ENCODE measurements at regions not wholly inside any gene's neighbourhood (a gene's known extent, or its start where the extent isn't known, plus 50 kb on each side); places are given as distances from the start of the nearest gene placed in this dataset.

DNA sequence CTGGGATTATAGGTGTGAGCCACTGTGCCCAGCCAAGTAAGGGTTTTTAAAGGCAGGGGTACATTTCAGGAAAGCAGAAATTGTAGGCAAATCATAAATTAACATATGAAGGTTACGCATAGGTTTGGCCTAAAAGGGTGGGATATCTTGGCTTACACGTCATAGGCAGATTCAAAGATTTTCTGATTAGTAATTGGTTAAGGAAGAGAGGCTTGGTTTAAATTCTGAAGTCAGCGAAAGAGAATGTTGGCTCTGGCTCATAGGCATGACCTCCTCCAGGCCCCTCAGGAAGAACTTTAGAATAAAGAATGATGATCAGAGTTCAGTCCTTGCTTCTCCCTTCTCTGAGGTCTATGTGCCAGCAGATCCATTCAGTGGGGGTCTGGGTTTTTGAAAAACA is 124.8 kb upstream of the RBBP6 start:
- Mint-ChIP-seq H3K27ac (ENCODE audit: unreplicated experiment) (no peak overlapping the region), H3K4me3 (ENCODE audit: unreplicated experiment) (no peak overlapping the region), H3K4me1 (ENCODE audit: unreplicated experiment) (peaks cover 14% of the 10 kb centered on the region), H3K9me3 (ENCODE audit: unreplicated experiment) (no peaks in the 10 kb centered on the region), H3K36me3 (ENCODE audit: low read depth, unreplicated experiment) (no peaks in the 10 kb centered on the region), H3K27me3 (ENCODE audit: unreplicated experiment) (no peaks in the 10 kb centered on the region)
- no peak for DNase-seq (ENCODE audit: low spot score)
- TF ChIP-seq, protein P1, sequence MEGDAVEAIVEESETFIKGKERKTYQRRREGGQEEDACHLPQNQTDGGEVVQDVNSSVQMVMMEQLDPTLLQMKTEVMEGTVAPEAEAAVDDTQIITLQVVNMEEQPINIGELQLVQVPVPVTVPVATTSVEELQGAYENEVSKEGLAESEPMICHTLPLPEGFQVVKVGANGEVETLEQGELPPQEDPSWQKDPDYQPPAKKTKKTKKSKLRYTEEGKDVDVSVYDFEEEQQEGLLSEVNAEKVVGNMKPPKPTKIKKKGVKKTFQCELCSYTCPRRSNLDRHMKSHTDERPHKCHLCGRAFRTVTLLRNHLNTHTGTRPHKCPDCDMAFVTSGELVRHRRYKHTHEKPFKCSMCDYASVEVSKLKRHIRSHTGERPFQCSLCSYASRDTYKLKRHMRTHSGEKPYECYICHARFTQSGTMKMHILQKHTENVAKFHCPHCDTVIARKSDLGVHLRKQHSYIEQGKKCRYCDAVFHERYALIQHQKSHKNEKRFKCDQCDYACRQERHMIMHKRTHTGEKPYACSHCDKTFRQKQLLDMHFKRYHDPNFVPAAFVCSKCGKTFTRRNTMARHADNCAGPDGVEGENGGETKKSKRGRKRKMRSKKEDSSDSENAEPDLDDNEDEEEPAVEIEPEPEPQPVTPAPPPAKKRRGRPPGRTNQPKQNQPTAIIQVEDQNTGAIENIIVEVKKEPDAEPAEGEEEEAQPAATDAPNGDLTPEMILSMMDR (IDR thresholded peaks at IDR 0.05; ENCODE audit: unreplicated experiment): no peak

DNA sequence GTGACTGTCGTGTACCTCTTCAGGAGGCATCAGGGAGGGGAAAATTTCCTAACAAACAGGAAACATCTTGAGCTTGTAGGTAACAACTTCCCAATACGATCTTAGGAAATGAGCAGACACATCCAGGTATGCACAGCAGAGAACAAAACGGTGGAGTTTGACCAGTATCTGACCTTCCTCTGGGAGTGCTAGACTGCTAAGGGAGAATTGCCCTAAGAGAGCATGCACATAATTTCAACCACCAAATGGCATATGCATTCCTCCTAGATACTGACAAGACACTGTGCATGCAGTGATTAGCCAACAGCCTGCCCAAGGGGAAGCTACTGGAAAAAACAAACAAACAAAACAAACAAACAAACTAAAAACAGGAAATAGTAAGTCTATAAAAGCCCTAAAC is 120.6 kb upstream of the RBBP6 start:
- no peak for DNase-seq (ENCODE audit: low spot score)
- Mint-ChIP-seq H3K4me1 (ENCODE audit: unreplicated experiment) (peaks cover 14% of the 10 kb centered on the region), H3K27ac (ENCODE audit: unreplicated experiment) (no peak overlapping the region), H3K9me3 (ENCODE audit: unreplicated experiment) (no peaks in the 10 kb centered on the region), H3K4me3 (ENCODE audit: unreplicated experiment) (no peak overlapping the region), H3K27me3 (ENCODE audit: unreplicated experiment) (no peaks in the 10 kb centered on the region), H3K36me3 (ENCODE audit: low read depth, unreplicated experiment) (no peaks in the 10 kb centered on the region)
- TF ChIP-seq, protein P1 (IDR thresholded peaks at IDR 0.05; ENCODE audit: unreplicated experiment): no peak

DNA sequence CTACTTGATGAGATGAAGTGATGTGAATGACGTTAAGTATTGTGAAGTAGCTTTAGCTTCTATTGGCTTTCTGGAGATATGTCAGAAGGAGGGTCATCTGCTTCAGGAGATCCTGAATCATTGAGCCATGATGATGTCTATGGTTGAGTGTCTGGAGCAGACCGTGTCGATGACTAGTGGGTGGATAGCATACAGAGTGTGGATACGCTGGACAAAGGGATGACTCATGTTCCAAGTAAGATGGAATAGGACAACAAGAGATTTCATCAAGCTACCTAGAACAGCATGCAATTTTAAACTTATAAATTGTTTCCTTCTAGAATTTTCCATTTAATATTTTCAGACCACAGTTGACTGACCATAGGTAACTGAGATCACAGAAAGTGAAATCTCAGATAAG is 116.1 kb upstream of the RBBP6 start:
- Mint-ChIP-seq H3K27ac (ENCODE audit: unreplicated experiment) (no peak overlapping the region), H3K4me3 (ENCODE audit: unreplicated experiment) (no peak overlapping the region), H3K36me3 (ENCODE audit: low read depth, unreplicated experiment) (no peaks in the 10 kb centered on the region), H3K27me3 (ENCODE audit: unreplicated experiment) (no peaks in the 10 kb centered on the region), H3K4me1 (ENCODE audit: unreplicated experiment) (peaks cover 11% of the 10 kb centered on the region), H3K9me3 (ENCODE audit: unreplicated experiment) (no peaks in the 10 kb centered on the region)
- DNase-seq (ENCODE audit: low spot score): no peak
- TF ChIP-seq, protein P1 (IDR thresholded peaks at IDR 0.05; ENCODE audit: unreplicated experiment): no peak

DNA sequence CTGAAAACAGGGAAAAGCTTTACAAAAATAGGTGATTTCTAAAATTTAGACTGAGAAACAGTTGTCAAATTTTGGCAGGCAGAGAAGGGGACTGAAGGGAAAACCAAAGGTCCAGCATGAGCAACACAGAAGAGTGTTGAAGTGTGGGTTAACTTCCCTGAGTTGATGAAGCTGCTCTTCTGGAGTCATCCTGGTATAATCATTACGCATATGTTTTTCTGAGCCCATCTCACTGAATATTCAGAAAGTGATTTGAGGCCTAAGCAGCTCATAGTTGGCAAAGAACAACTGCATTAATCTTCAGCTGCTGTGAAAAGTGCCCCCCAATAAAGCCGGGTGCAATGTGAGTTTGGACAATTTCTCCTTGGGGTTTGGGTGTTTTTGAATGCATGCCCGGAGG is 115.0 kb upstream of the RBBP6 start:
- TF ChIP-seq, protein P1 (IDR thresholded peaks at IDR 0.05; ENCODE audit: unreplicated experiment): no peak
- no peaks in the 10 kb centered on the region for H3K9me3 Mint-ChIP-seq (ENCODE audit: unreplicated experiment)
- H3K4me3 Mint-ChIP-seq (ENCODE audit: unreplicated experiment): no peak overlapping the region
- no peak for DNase-seq (ENCODE audit: low spot score)
- H3K36me3 Mint-ChIP-seq (ENCODE audit: low read depth, unreplicated experiment): no peaks in the 10 kb centered on the region
- peaks cover under 1% of the 10 kb centered on the region for H3K4me1 Mint-ChIP-seq (ENCODE audit: unreplicated experiment)
- no peaks in the 10 kb centered on the region for H3K27me3 Mint-ChIP-seq (ENCODE audit: unreplicated experiment)
- no peak overlapping the region for H3K27ac Mint-ChIP-seq (ENCODE audit: unreplicated experiment)

DNA sequence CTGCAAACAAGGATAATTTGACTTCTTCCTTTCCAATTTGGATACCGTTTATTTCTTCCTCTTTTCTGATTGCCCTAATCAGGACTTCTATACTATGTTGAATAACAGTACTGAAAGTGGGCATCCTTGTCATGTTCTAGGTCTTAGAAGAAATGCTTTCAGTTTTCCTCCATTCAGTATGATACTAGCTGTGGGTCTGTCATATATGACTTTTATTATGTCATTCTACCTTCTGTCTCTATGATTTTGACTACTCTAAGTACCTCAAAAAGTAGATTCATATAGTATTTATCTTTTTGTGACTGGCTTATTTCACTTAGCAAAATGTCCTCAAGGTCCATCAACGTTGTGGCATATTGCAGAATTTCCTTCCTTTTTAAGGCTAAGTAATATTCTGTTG is 111.5 kb upstream of the RBBP6 start:
- H3K27me3 Mint-ChIP-seq (ENCODE audit: unreplicated experiment): no peaks in the 10 kb centered on the region
- TF ChIP-seq, protein P1 (IDR thresholded peaks at IDR 0.05; ENCODE audit: unreplicated experiment): no peak
- no peak overlapping the region for H3K27ac Mint-ChIP-seq (ENCODE audit: unreplicated experiment)
- no peak overlapping the region for H3K4me3 Mint-ChIP-seq (ENCODE audit: unreplicated experiment)
- H3K36me3 Mint-ChIP-seq (ENCODE audit: low read depth, unreplicated experiment): no peaks in the 10 kb centered on the region
- no peak for DNase-seq (ENCODE audit: low spot score)
- H3K4me1 Mint-ChIP-seq (ENCODE audit: unreplicated experiment): no peaks in the 10 kb centered on the region
- H3K9me3 Mint-ChIP-seq (ENCODE audit: unreplicated experiment): no peaks in the 10 kb centered on the region

Measured in endothelial cell (in vitro differentiated cells).